ENCODE measurements at regions not wholly inside any gene's neighbourhood (a gene's known extent, or its start where the extent isn't known, plus 50 kb on each side); places are given as distances from the start of the nearest gene placed in this dataset.

- H3K36me3 Mint-ChIP-seq (ENCODE audit: low read depth): no peaks in the 10 kb centered on the region
- H3K27me3 ChIP-seq (ENCODE audit: insufficient read depth): no peaks in the 10 kb centered on the region
- no peak overlapping the region for H3K4me3 Mint-ChIP-seq
- H3K4me1 ChIP-seq (ENCODE audit: insufficient read depth): no peaks in the 10 kb centered on the region
- no peak overlapping the region for H3K4me3 ChIP-seq
- no peaks in the 10 kb centered on the region for H3K79me2 ChIP-seq (replicated peaks; ENCODE audit: insufficient read depth)
- H3F3A ChIP-seq (replicated peaks; ENCODE audit: low read depth): no peaks in the 10 kb centered on the region
- no peaks in the 10 kb centered on the region for H3K9me2 ChIP-seq (ENCODE audit: insufficient read depth)
- H3K9me3 Mint-ChIP-seq: no peaks in the 10 kb centered on the region
- no peaks in the 10 kb centered on the region for H3K36me3 ChIP-seq (ENCODE audit: insufficient read depth)
- no peak for TF ChIP-seq CREB1 (CRISPR knock-in tag; IDR thresholded peaks at IDR 0.05; ENCODE audit: low read depth)
- no peak for TF ChIP-seq NANOG (IDR thresholded peaks at IDR 0.05; ENCODE audit: borderline replicate concordance)
- TF ChIP-seq, protein P1, sequence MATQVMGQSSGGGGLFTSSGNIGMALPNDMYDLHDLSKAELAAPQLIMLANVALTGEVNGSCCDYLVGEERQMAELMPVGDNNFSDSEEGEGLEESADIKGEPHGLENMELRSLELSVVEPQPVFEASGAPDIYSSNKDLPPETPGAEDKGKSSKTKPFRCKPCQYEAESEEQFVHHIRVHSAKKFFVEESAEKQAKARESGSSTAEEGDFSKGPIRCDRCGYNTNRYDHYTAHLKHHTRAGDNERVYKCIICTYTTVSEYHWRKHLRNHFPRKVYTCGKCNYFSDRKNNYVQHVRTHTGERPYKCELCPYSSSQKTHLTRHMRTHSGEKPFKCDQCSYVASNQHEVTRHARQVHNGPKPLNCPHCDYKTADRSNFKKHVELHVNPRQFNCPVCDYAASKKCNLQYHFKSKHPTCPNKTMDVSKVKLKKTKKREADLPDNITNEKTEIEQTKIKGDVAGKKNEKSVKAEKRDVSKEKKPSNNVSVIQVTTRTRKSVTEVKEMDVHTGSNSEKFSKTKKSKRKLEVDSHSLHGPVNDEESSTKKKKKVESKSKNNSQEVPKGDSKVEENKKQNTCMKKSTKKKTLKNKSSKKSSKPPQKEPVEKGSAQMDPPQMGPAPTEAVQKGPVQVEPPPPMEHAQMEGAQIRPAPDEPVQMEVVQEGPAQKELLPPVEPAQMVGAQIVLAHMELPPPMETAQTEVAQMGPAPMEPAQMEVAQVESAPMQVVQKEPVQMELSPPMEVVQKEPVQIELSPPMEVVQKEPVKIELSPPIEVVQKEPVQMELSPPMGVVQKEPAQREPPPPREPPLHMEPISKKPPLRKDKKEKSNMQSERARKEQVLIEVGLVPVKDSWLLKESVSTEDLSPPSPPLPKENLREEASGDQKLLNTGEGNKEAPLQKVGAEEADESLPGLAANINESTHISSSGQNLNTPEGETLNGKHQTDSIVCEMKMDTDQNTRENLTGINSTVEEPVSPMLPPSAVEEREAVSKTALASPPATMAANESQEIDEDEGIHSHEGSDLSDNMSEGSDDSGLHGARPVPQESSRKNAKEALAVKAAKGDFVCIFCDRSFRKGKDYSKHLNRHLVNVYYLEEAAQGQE (IDR thresholded peaks at IDR 0.05; ENCODE audit: unreplicated experiment): no peak
- TF ChIP-seq STAT1 (IDR thresholded peaks at IDR 0.05; ENCODE audit: unreplicated experiment): no peak
- no peak for TF ChIP-seq ZNF114 (CRISPR knock-in tag; IDR thresholded peaks at IDR 0.05)
- TF ChIP-seq EZH2phosphoT487 (IDR thresholded peaks at IDR 0.05; ENCODE audit: unreplicated experiment): no peak
- TF ChIP-seq CTCF (conservative IDR thresholded peaks at IDR 0.05; ENCODE audit: low read depth in 2 of 2): no peak
- no peaks in the 10 kb centered on the region for H4K20me1 ChIP-seq (replicated peaks; ENCODE audit: insufficient read depth)
- no peak for ATAC-seq
- peaks cover 2% of the 10 kb centered on the region for H3K27me3 Mint-ChIP-seq (ENCODE audit: insufficient read depth, low read depth, poor library complexity)
- DNase-seq (ENCODE audit: low spot score): no peak
- no peaks in the 10 kb centered on the region for H3K4me1 Mint-ChIP-seq
- no peak overlapping the region for H3K27ac ChIP-seq (ENCODE audit: low read depth)
- no peak overlapping the region for H2AFZ ChIP-seq
- H3K27ac Mint-ChIP-seq: no peak overlapping the region
- H3K4me2 ChIP-seq: no peak overlapping the region
Measured at GRCh38 chr11:96738311-96738710, 348.5 kb downstream of the JRKL start.

- Mint-ChIP-seq H3K4me1 (no peaks in the 10 kb centered on the region), H3K36me3 (ENCODE audit: low read depth) (no peaks in the 10 kb centered on the region)
- no peak for DNase-seq (ENCODE audit: low spot score)
Measured at GRCh38 chr11:96741068-96741467, 351.3 kb downstream of the JRKL start.

More at GRCh38 chr11:96741068-96741467, 351.3 kb downstream of the JRKL start:
- Histone ChIP-seq H3K9me2 (ENCODE audit: insufficient read depth) (no peaks in the 10 kb centered on the region), H3K27ac (ENCODE audit: low read depth) (no peak overlapping the region), H3F3A (replicated peaks; ENCODE audit: low read depth) (no peaks in the 10 kb centered on the region), H4K20me1 (replicated peaks; ENCODE audit: insufficient read depth) (no peaks in the 10 kb centered on the region), H3K79me2 (replicated peaks; ENCODE audit: insufficient read depth) (no peaks in the 10 kb centered on the region), H2AFZ (no peak overlapping the region), H3K27me3 (ENCODE audit: insufficient read depth) (no peaks in the 10 kb centered on the region), H3K4me2 (no peak overlapping the region), H3K36me3 (ENCODE audit: insufficient read depth) (no peaks in the 10 kb centered on the region), H3K4me3 (no peak overlapping the region), H3K4me1 (ENCODE audit: insufficient read depth) (no peaks in the 10 kb centered on the region)
- Mint-ChIP-seq H3K9me3 (no peaks in the 10 kb centered on the region), H3K27ac (no peak overlapping the region), H3K4me3 (no peak overlapping the region), H3K27me3 (ENCODE audit: insufficient read depth, low read depth, poor library complexity) (no peaks in the 10 kb centered on the region)
- ATAC-seq: no peak
- TF ChIP-seq, protein P1 (IDR thresholded peaks at IDR 0.05; ENCODE audit: unreplicated experiment): no peak
- TF ChIP-seq CTCF (conservative IDR thresholded peaks at IDR 0.05; ENCODE audit: low read depth in 2 of 2) (no peak), POLR2AphosphoS5 (IDR thresholded peaks at IDR 0.05; ENCODE audit: low read depth) (no peak)

Data from GM23338 (cell line).